PC-3 (cell line): ENCODE measurements at regions not wholly inside any gene's neighbourhood (a gene's known extent, or its start where the extent isn't known, plus 50 kb on each side); places are given as distances from the start of the nearest gene placed in this dataset.

Source experiments
- ATAC-seq: fragments of 200-7000 bp; cut with Tn5 transposase; 2 replicates; pipeline ENCODE4 v1.9.1; 2020; ENCODE audit warnings: mild to moderate bottlenecking, moderate library complexity
- BruUV-seq: library from RNA; stranded (reverse); fragments of 400-500 nt; replicated peaks from 2 replicates; lab custom pipeline; 2021; lab: Mats Ljungman, UMichigan
- CTCF ChIA-PET: fragments of 300-600 bp; sonication (Branson Sonifier 250); formaldehyde crosslinking; loops from one replicate; lab custom pipeline; 2022; ENCODE audit warnings: antibody characterized with exemption; lab: Charles Lee
- POLR2A ChIA-PET: fragments of 300-600 bp; sonication (Branson Sonifier 250); formaldehyde crosslinking; loops from one replicate; lab custom pipeline; 2022; ENCODE audit warnings: antibody characterized with exemption; ENCODE audit not compliant: unreplicated experiment; lab: Charles Lee
- DNase-seq: peaks from one replicate; pipeline ENCODE4 v3.0.0-alpha.2; 2015
- H2AFZ ChIP-seq: fragments of 300-600 bp; sonication (generic); 2 replicates; pipeline ENCODE4 v1.6.0; 2016; ENCODE audit warnings: antibody characterized with exemption, low read length
- H3F3A ChIP-seq: fragments of 300-600 bp; sonication (generic); one replicate; pipeline ENCODE4 v1.6.0; 2017; ENCODE audit warnings: antibody characterized with exemption, low read length, control low read depth, mild to moderate bottlenecking; ENCODE audit not compliant: unreplicated experiment
- H3K27ac ChIP-seq: fragments of 300-600 bp; sonication (generic); 2 replicates; pipeline ENCODE4 v1.5.1; 2016; ENCODE audit warnings: mild to moderate bottlenecking, low read length
- H3K27me3 ChIP-seq: fragments of 300-600 bp; sonication (generic); 2 replicates; pipeline ENCODE4 v1.6.1; 2016; ENCODE audit warnings: low read length, mixed read lengths
- H3K36me3 ChIP-seq: fragments of 300-600 bp; sonication (generic); 2 replicates; pipeline ENCODE4 v1.6.1; 2016; ENCODE audit warnings: low read depth, mixed run types, low read length, mixed read lengths
- H3K4me1 ChIP-seq: fragments of 300-600 bp; sonication (generic); 2 replicates; pipeline ENCODE4 v1.5.1; 2016; ENCODE audit warnings: low read length; ENCODE audit not compliant: insufficient read depth
- H3K4me2 ChIP-seq: fragments of 300-600 bp; sonication (generic); 2 replicates; pipeline ENCODE4 v1.6.0; 2016; ENCODE audit warnings: low read length
- H3K4me3 ChIP-seq: fragments of 300-600 bp; sonication (generic); 2 replicates; pipeline ENCODE4 v1.5.1; 2016; ENCODE audit warnings: mild to moderate bottlenecking, low read length, mixed read lengths
- H3K79me2 ChIP-seq: fragments of 300-600 bp; sonication (generic); 2 replicates; pipeline ENCODE4 v1.6.1; 2017; ENCODE audit warnings: low read length, mixed read lengths
- H3K9ac ChIP-seq: fragments of 300-600 bp; sonication (generic); 2 replicates; pipeline ENCODE4 v1.6.0; 2016; ENCODE audit warnings: mild to moderate bottlenecking, low read length
- H3K9me2 ChIP-seq: fragments of 300-600 bp; sonication (generic); replicated peaks from 2 replicates; pipeline ENCODE4 v1.6.1; 2016; ENCODE audit warnings: mixed run types, low read length, mixed read lengths
- H3K9me3 ChIP-seq: fragments of 300-600 bp; sonication (generic); 2 replicates; pipeline ENCODE4 v1.6.1; 2016; ENCODE audit warnings: low read length, mixed read lengths
- H4K20me1 ChIP-seq: fragments of 300-600 bp; sonication (generic); 2 replicates; pipeline ENCODE4 v1.6.1; 2016; ENCODE audit warnings: low read length, mixed read lengths
- CTCF ChIP-seq: fragments of 300-600 bp; sonication (generic); conservative IDR thresholded peaks from 2 replicates; pipeline ENCODE4 v1.5.1; 2017; ENCODE audit warnings: antibody characterized with exemption, low read depth, mild to moderate bottlenecking, low read length
- EZH2 ChIP-seq: fragments of 300-600 bp; sonication (generic); IDR thresholded peaks from one replicate; pipeline ENCODE4 v1.6.1; 2017; ENCODE audit warnings: antibody characterized with exemption, mild to moderate bottlenecking, low read length; ENCODE audit not compliant: unreplicated experiment
- EZH2phosphoT487 ChIP-seq: fragments of 300-600 bp; sonication (generic); IDR thresholded peaks from 2 replicates; pipeline ENCODE4 v1.6.1; 2018; ENCODE audit warnings: mild to moderate bottlenecking, antibody characterized with exemption, low read length, borderline replicate concordance
- intact Hi-C: fragments of 100-400 bp; cut with micrococcal nuclease; formaldehyde crosslinking; loops from 2 replicates; pipeline ENCODE4 v1.9.0; 2023

- H3K9me2 ChIP-seq = no peaks in the 10 kb centered on the region
- no TSS peak for BruUV-seq
- no peak overlapping the region for H3K4me2 ChIP-seq
- no peak overlapping the region for H2AFZ ChIP-seq
- H3K27me3 ChIP-seq = no peaks in the 10 kb centered on the region
- CTCF ChIA-PET = no interaction called here
- no peak overlapping the region for H3K27ac ChIP-seq
- no peaks in the 10 kb centered on the region for H3K36me3 ChIP-seq
- no peaks in the 10 kb centered on the region for H3K9me3 ChIP-seq
- no peaks in the 10 kb centered on the region for H3F3A ChIP-seq
- intact Hi-C loops = no loop called here
- DNase-seq (no peak), ATAC-seq (no peak)
- POLR2A ChIA-PET = no interaction called here
- no peaks in the 10 kb centered on the region for H3K4me1 ChIP-seq
- H3K9ac ChIP-seq = no peak overlapping the region
- TF ChIP-seq CTCF (no peak), EZH2 (no peak), EZH2phosphoT487 (no peak)
- no peak overlapping the region for H3K4me3 ChIP-seq
- no peaks in the 10 kb centered on the region for H3K79me2 ChIP-seq
- H4K20me1 ChIP-seq = no peaks in the 10 kb centered on the region
Observed at GRCh38 chr1:195876792-195877191, 731.4 kb downstream of the KCNT2 start.

GRCh38 chr1:195872376-195872775, 735.9 kb downstream of the KCNT2 start:
- no peaks in the 10 kb centered on the region for H3K9me3 ChIP-seq
- DNase-seq (no peak), ATAC-seq (no peak)
- ChIA-PET CTCF (no interaction called here), POLR2A (no interaction called here)
- no peak overlapping the region for H2AFZ ChIP-seq
- H3K4me2 ChIP-seq = no peak overlapping the region
- TF ChIP-seq CTCF = no peak
- no peak for TF ChIP-seq EZH2
- TF ChIP-seq EZH2phosphoT487 = no peak
- no peaks in the 10 kb centered on the region for H4K20me1 ChIP-seq
- no TSS peak for BruUV-seq
- no peaks in the 10 kb centered on the region for H3K9me2 ChIP-seq
- intact Hi-C loops = no loop called here
- no peaks in the 10 kb centered on the region for H3F3A ChIP-seq
- no peaks in the 10 kb centered on the region for H3K27me3 ChIP-seq
- H3K36me3 ChIP-seq = no peaks in the 10 kb centered on the region
- no peaks in the 10 kb centered on the region for H3K4me1 ChIP-seq
- H3K79me2 ChIP-seq = no peaks in the 10 kb centered on the region
- H3K27ac ChIP-seq = no peak overlapping the region
- no peak overlapping the region for H3K9ac ChIP-seq
- no peak overlapping the region for H3K4me3 ChIP-seq

- no peak for DNase-seq
- H4K20me1 ChIP-seq = no peaks in the 10 kb centered on the region
- H2AFZ ChIP-seq = no peak overlapping the region
- TF ChIP-seq EZH2 (no peak), EZH2phosphoT487 (no peak), CTCF (no peak)
- H3K9me2 ChIP-seq = no peaks in the 10 kb centered on the region
- no peak for ATAC-seq
- intact Hi-C loops = no loop called here
- ChIA-PET CTCF (no interaction called here), POLR2A (no interaction called here)
- no peak overlapping the region for H3K9ac ChIP-seq
- no peaks in the 10 kb centered on the region for H3K9me3 ChIP-seq
- H3K27me3 ChIP-seq = no peaks in the 10 kb centered on the region
- no peaks in the 10 kb centered on the region for H3K79me2 ChIP-seq
- H3F3A ChIP-seq = no peaks in the 10 kb centered on the region
- no peak overlapping the region for H3K27ac ChIP-seq
- H3K4me1 ChIP-seq = no peaks in the 10 kb centered on the region
- H3K4me3 ChIP-seq = no peak overlapping the region
- no peak overlapping the region for H3K4me2 ChIP-seq
- no peaks in the 10 kb centered on the region for H3K36me3 ChIP-seq
- no TSS peak for BruUV-seq
Observed at GRCh38 chr1:195867638-195868037, 740.6 kb downstream of the KCNT2 start.
